ENCODE measurements at regions not wholly inside any gene's neighbourhood (a gene's known extent, or its start where the extent isn't known, plus 50 kb on each side); places are given as distances from the start of the nearest gene placed in this dataset.
A peak's percentile ranks its signal among the peaks of the same experiment; 100 is the strongest.

DNA sequence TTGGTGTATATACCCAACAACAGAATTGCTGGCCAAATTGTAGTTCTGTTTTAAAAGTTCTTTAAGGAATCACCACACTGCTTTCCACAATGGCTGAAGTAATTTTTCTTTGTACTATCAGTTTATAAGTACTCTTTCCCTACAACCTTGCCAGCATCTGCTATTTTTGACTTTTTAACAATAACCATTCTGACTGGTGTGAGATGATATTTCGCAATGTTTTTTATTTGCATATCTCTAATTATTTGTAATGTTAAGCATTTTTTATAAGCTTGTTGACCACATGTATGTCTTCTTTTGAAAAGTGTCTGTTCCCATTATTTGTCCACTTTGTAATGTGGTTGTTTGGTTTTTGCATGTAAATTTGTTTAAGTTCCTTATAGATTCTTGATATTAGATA, 509.9 kb upstream of the POU3F4 start:
- peaks cover 0 to 6% (median 0%) of the 10 kb centered on the region in 3 donors for H3K27me3 ChIP-seq (ENCODE audit: insufficient read depth in 3 of 3, low read length in 2 of 3)
- intact Hi-C loops (cut with DNase I): no loop called here
- 91 to 94% (median 92%) methylated on average over 1 of the region's 1 CpG for WGBS, 3 donors

DNA sequence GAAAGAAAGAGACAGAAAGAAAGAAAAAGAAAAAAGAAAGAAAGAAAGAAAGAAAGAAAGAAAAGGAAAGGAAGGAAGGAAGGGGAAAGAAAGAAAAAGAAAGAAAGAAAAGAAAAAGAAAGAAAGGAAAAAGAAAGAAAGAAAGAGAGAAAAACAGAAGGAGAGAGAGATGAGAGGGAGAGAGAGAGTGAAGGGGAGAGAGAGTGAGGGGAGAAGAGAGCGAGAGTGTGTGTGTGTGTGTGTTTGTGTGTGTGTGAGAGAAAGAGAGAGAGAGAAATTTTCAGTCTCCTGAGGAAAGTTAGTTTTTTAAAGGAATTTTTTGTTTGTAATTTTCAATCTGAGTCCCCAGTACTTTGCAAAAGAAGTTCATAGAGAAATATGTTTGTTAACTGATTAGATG, 504.1 kb upstream of the POU3F4 start:
- Histone ChIP-seq H3K4me1 (no peaks in the 10 kb centered on the region), H3K4me3 (no peak overlapping the region), H3K27me3 (ENCODE audit: insufficient read depth in 3 of 3, low read length in 2 of 3) (no peaks in the 10 kb centered on the region), H3K9me3 (no peaks in the 10 kb centered on the region), H3K27ac (no peak overlapping the region), H3K36me3 (ENCODE audit: insufficient read depth in 1 of 2, low read depth in 1 of 2) (no peaks in the 10 kb centered on the region)
- WGBS, 3 donors: 53 to 88% (median 80%) methylated on average over 1 of the region's 1 CpG
- ATAC-seq (no peak), DNase-seq (no peak)
- TF ChIP-seq, protein P1, sequence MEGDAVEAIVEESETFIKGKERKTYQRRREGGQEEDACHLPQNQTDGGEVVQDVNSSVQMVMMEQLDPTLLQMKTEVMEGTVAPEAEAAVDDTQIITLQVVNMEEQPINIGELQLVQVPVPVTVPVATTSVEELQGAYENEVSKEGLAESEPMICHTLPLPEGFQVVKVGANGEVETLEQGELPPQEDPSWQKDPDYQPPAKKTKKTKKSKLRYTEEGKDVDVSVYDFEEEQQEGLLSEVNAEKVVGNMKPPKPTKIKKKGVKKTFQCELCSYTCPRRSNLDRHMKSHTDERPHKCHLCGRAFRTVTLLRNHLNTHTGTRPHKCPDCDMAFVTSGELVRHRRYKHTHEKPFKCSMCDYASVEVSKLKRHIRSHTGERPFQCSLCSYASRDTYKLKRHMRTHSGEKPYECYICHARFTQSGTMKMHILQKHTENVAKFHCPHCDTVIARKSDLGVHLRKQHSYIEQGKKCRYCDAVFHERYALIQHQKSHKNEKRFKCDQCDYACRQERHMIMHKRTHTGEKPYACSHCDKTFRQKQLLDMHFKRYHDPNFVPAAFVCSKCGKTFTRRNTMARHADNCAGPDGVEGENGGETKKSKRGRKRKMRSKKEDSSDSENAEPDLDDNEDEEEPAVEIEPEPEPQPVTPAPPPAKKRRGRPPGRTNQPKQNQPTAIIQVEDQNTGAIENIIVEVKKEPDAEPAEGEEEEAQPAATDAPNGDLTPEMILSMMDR (IDR thresholded peaks at IDR 0.05): no peak
- intact Hi-C loops (cut with DNase I): no loop called here

More for the DNA sequence above, 509.9 kb upstream of the POU3F4 start:
- TF ChIP-seq, protein P1 (IDR thresholded peaks at IDR 0.05): no peak
- H3K4me3 ChIP-seq: no peak overlapping the region
- H3K27ac ChIP-seq: no peak overlapping the region
- DNase-seq (no peak), ATAC-seq (no peak)
- H3K4me1 ChIP-seq: no peaks in the 10 kb centered on the region
- no peaks in the 10 kb centered on the region for H3K9me3 ChIP-seq
- no peaks in the 10 kb centered on the region for H3K36me3 ChIP-seq (ENCODE audit: insufficient read depth in 1 of 2, low read depth in 1 of 2)

DNA sequence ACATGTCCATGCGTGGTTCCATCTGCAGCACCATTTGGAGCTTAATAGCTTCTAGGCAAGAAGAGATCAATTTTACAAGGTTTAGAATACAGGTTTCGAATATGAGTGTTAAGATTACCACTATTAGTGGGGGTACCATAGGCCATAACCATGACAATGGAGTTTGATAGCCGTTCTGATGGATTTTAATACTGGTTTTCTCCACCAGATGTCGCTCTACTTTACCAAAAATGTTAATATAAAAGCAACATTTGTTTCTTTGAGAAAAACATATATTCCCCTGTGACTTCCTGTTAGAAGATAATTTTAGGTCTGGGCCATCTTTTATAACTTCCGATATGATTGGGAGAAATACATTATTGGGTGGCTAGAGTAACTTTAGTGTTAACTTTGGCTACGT, 499.7 kb upstream of the POU3F4 start:
- WGBS, 3 donors: 60 to 74% (median 71%) methylated on average over 6 of the region's 6 CpGs
- no peak for ATAC-seq
- no peak overlapping the region for H3K4me3 ChIP-seq
- H3K36me3 ChIP-seq (ENCODE audit: insufficient read depth in 1 of 2, low read depth in 1 of 2): no peaks in the 10 kb centered on the region
- no peak for DNase-seq
- TF ChIP-seq, protein P1 (IDR thresholded peaks at IDR 0.05): peak; percentile 43
- no peaks in the 10 kb centered on the region for H3K9me3 ChIP-seq
- H3K27ac ChIP-seq: no peak overlapping the region
- no peaks in the 10 kb centered on the region for H3K4me1 ChIP-seq
- intact Hi-C loops (cut with DNase I): no loop called here
- H3K27me3 ChIP-seq (ENCODE audit: insufficient read depth in 3 of 3, low read length in 2 of 3): no peaks in the 10 kb centered on the region

DNA sequence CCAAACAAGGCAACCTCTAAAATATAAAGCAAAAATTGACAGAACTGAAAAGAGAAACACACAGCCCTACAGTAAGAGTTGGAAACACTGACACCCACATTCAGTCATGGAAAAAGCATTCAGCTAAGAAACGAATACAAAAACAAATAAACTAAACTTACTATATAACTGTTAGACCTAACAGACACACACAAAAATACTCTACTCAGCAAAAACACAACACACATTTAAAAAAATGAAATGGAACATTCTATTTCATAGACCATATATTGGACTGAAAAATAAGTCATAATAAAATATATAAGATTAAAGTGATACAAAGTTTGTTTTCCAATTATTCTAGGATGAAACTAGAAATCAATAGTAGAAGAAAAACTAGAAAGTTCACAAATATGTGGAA, 488.8 kb upstream of the POU3F4 start:
- 50 to 100% (median 65%) methylated on average over 1 of the region's 1 CpG for WGBS, 3 donors
- intact Hi-C loops (cut with DNase I): no loop called here
- H3K4me3 ChIP-seq: no peak overlapping the region
- no peak for ATAC-seq
- no peaks in the 10 kb centered on the region for H3K4me1 ChIP-seq
- no peak for DNase-seq
- TF ChIP-seq, protein P1 (IDR thresholded peaks at IDR 0.05): no peak
- no peaks in the 10 kb centered on the region for H3K9me3 ChIP-seq
- no peak overlapping the region for H3K27ac ChIP-seq
- no peaks in the 10 kb centered on the region for H3K27me3 ChIP-seq (ENCODE audit: insufficient read depth in 3 of 3, low read length in 2 of 3)
- no peaks in the 10 kb centered on the region for H3K36me3 ChIP-seq (ENCODE audit: insufficient read depth in 1 of 2, low read depth in 1 of 2)

DNA sequence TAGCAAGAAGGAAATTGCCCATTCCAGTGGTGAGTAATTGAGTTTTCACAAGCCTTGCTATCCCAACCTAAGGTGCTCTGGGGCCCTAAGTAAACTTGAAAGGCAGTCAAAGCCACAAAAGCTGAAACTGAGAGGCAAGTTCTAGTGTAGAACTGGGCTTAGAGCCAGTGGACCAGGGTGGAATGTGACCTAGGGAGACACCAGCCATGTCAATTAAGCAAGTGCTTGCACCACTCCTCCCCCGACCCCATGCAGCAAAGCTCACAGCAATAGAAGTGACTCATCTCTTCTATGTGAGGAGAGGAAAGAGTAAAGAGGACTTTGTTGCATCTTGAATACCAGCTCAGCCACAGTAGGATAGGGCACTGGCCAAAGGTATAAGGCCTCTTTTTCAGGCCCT, 486.1 kb upstream of the POU3F4 start:
- no peak for ATAC-seq
- no peak for DNase-seq
- Histone ChIP-seq H3K36me3 (ENCODE audit: insufficient read depth in 1 of 2, low read depth in 1 of 2) (no peaks in the 10 kb centered on the region), H3K4me1 (no peaks in the 10 kb centered on the region), H3K27ac (no peak overlapping the region), H3K4me3 (no peak overlapping the region), H3K27me3 (ENCODE audit: insufficient read depth in 3 of 3, low read length in 2 of 3) (no peaks in the 10 kb centered on the region), H3K9me3 (peaks cover 12% of the 10 kb centered on the region)
- intact Hi-C loops (cut with DNase I): no loop called here
- 48 to 91% (median 54%) methylated on average over 1 of the region's 1 CpG for WGBS, 3 donors
- TF ChIP-seq, protein P1 (IDR thresholded peaks at IDR 0.05): no peak
